Panc1 (cell line): ENCODE measurements at regions not wholly inside any gene's neighbourhood (a gene's known extent, or its start where the extent isn't known, plus 50 kb on each side); places are given as distances from the start of the nearest gene placed in this dataset.

Source experiments
- CTCF ChIP-seq: fragments of 450-650 bp; IDR thresholded peaks from 2 replicates; pipeline ENCODE4 v1.5.1; 2017; ENCODE audit warnings: mild to moderate bottlenecking
- POLR2AphosphoS5 ChIP-seq: IDR thresholded peaks from 2 replicates; pipeline ENCODE4 v1.6.1; 2012; ENCODE audit warnings: mild to moderate bottlenecking, low read depth, low read length, moderate library complexity
- REST ChIP-seq, 2 experiments: IDR thresholded peaks; 2 replicates each; pipeline ENCODE4 v1.6.1; 2011 to 2012; ENCODE audit warnings: low read depth in 2 of 2, control low read depth in 1 of 2, low read length in 1 of 2, mild to moderate bottlenecking in 1 of 2, moderate library complexity in 1 of 2; ENCODE audit not compliant: insufficient read depth in 1 of 2

GRCh38 chr12:115114140-115114539, 430.2 kb upstream of the TBX3 start:
- no peak for TF ChIP-seq CTCF
- TF ChIP-seq REST (IDR thresholded peaks at IDR 0.05; ENCODE audit: insufficient read depth in 1 of 2, low read depth in 2 of 2, low read length in 1 of 2), result no peak
- TF ChIP-seq POLR2AphosphoS5, result no peak
